ACC112 (cell line): ENCODE measurements at regions not wholly inside any gene's neighbourhood (a gene's known extent, or its start where the extent isn't known, plus 50 kb on each side); places are given as distances from the start of the nearest gene placed in this dataset.

ENCODE experiments used
- H2AFZ ChIP-seq: fragments of 200-600 bp; sonication (generic); one replicate; pipeline ENCODE4 v1.6.0; 2017; ENCODE audit warnings: antibody characterized with exemption, low read length; ENCODE audit not compliant: unreplicated experiment
- H3K27ac ChIP-seq: fragments of 200-600 bp; sonication (generic); 2 replicates; pipeline ENCODE4 v1.5.1; 2014; ENCODE audit warnings: low read depth, mild to moderate bottlenecking, antibody characterized with exemption, low read length, moderate library complexity
- H3K27me3 ChIP-seq: fragments of 200-600 bp; sonication (generic); 2 replicates; pipeline ENCODE4 v1.6.1; 2014; ENCODE audit warnings: mild to moderate bottlenecking, antibody characterized with exemption, low read length, moderate library complexity, mixed read lengths; ENCODE audit not compliant: insufficient read depth
- H3K36me3 ChIP-seq: fragments of 200-600 bp; sonication (generic); 2 replicates; pipeline ENCODE4 v1.6.1; 2016; ENCODE audit warnings: mild to moderate bottlenecking, antibody characterized with exemption, low read length, moderate library complexity, mixed read lengths; ENCODE audit not compliant: insufficient read depth
- H3K4me1 ChIP-seq: fragments of 200-600 bp; sonication (generic); one replicate; pipeline ENCODE4 v1.6.1; 2016; ENCODE audit warnings: low read length, mixed read lengths; ENCODE audit not compliant: insufficient read depth, unreplicated experiment, control insufficient read depth
- H3K4me3 ChIP-seq: fragments of 200-600 bp; sonication (generic); 2 replicates; pipeline ENCODE4 v1.5.1; 2014; ENCODE audit warnings: mild to moderate bottlenecking, low read depth, low read length
- H3K79me2 ChIP-seq: fragments of 200-600 bp; sonication (generic); one replicate; pipeline ENCODE4 v1.6.0; 2016; ENCODE audit warnings: low read length; ENCODE audit not compliant: control insufficient read depth, unreplicated experiment, insufficient read depth

- H3K79me2 ChIP-seq: no peaks in the 10 kb centered on the region
- no peaks in the 10 kb centered on the region for H3K36me3 ChIP-seq
- peaks cover 13% of the 10 kb centered on the region for H3K4me1 ChIP-seq
- no peak overlapping the region for H3K4me3 ChIP-seq
- no peak overlapping the region for H2AFZ ChIP-seq
- no peaks in the 10 kb centered on the region for H3K27me3 ChIP-seq
- no peak overlapping the region for H3K27ac ChIP-seq
Measured at GRCh38 chr2:17309181-17309580, 209.1 kb downstream of the RAD51AP2 start.

GRCh38 chr2:17306706-17307105 is 211.5 kb downstream of the RAD51AP2 start:
- H3K27ac ChIP-seq: no peak overlapping the region
- no peak overlapping the region for H2AFZ ChIP-seq
- H3K27me3 ChIP-seq: no peaks in the 10 kb centered on the region

GRCh38 chr2:17306219-17306618 is 212.0 kb downstream of the RAD51AP2 start:
- Histone ChIP-seq H3K27me3 (no peaks in the 10 kb centered on the region), H3K79me2 (no peaks in the 10 kb centered on the region), H3K27ac (no peak overlapping the region), H2AFZ (no peak overlapping the region), H3K36me3 (no peaks in the 10 kb centered on the region), H3K4me1 (peaks cover 18% of the 10 kb centered on the region), H3K4me3 (no peak overlapping the region)

More at GRCh38 chr2:17306706-17307105, 211.5 kb downstream of the RAD51AP2 start:
- Histone ChIP-seq H3K79me2 (no peaks in the 10 kb centered on the region), H3K4me3 (no peak overlapping the region), H3K4me1 (peaks cover 18% of the 10 kb centered on the region), H3K36me3 (no peaks in the 10 kb centered on the region)

- peak overlapping the region; percentile 34; the same call in 1 of the 2 replicates for H3K4me3 ChIP-seq
- H3K4me1 ChIP-seq: peaks cover 27% of the 10 kb centered on the region
- H3K27me3 ChIP-seq: no peaks in the 10 kb centered on the region
- H3K27ac ChIP-seq: peak overlapping the region; percentile 75
- peak overlapping the region; percentile 70 for H2AFZ ChIP-seq
- H3K36me3 ChIP-seq: no peaks in the 10 kb centered on the region
- no peaks in the 10 kb centered on the region for H3K79me2 ChIP-seq
Measured at GRCh38 chr2:17303521-17303920, 214.7 kb downstream of the RAD51AP2 start.

GRCh38 chr2:17303054-17303453 is 215.2 kb downstream of the RAD51AP2 start:
- peak overlapping the region; percentile 70 for H2AFZ ChIP-seq
- H3K79me2 ChIP-seq: no peaks in the 10 kb centered on the region
- no peaks in the 10 kb centered on the region for H3K27me3 ChIP-seq
- H3K4me1 ChIP-seq: peaks cover 27% of the 10 kb centered on the region
- H3K36me3 ChIP-seq: no peaks in the 10 kb centered on the region
- peak overlapping the region; percentile 34; the same call in 1 of the 2 replicates for H3K4me3 ChIP-seq
- peak overlapping the region; percentile 75 for H3K27ac ChIP-seq

GRCh38 chr2:17302281-17302680 is 216.0 kb downstream of the RAD51AP2 start:
- Histone ChIP-seq H2AFZ (no peak overlapping the region), H3K79me2 (no peaks in the 10 kb centered on the region), H3K27ac (peak overlapping the region; percentile 75), H3K27me3 (no peaks in the 10 kb centered on the region), H3K4me1 (peaks cover 27% of the 10 kb centered on the region), H3K4me3 (no peak overlapping the region), H3K36me3 (no peaks in the 10 kb centered on the region)

GRCh38 chr2:17301437-17301836 is 216.8 kb downstream of the RAD51AP2 start:
- Histone ChIP-seq H3K79me2 (no peaks in the 10 kb centered on the region), H3K36me3 (no peaks in the 10 kb centered on the region), H3K27me3 (no peaks in the 10 kb centered on the region), H3K4me3 (no peak overlapping the region), H3K27ac (no peak overlapping the region), H2AFZ (no peak overlapping the region), H3K4me1 (peaks cover 27% of the 10 kb centered on the region)

- H3K4me3 ChIP-seq: no peak overlapping the region
- no peaks in the 10 kb centered on the region for H3K27me3 ChIP-seq
- H3K36me3 ChIP-seq: no peaks in the 10 kb centered on the region
- H2AFZ ChIP-seq: no peak overlapping the region
- H3K4me1 ChIP-seq: peaks cover 27% of the 10 kb centered on the region
- H3K27ac ChIP-seq: peak overlapping the region; percentile 61
- H3K79me2 ChIP-seq: no peaks in the 10 kb centered on the region
Measured at GRCh38 chr2:17299891-17300540, 218.2 kb downstream of the RAD51AP2 start.

- Histone ChIP-seq H2AFZ (no peak overlapping the region), H3K4me3 (no peak overlapping the region), H3K27me3 (no peaks in the 10 kb centered on the region), H3K36me3 (no peaks in the 10 kb centered on the region), H3K4me1 (peaks cover 21% of the 10 kb centered on the region), H3K27ac (no peak overlapping the region), H3K79me2 (no peaks in the 10 kb centered on the region)
Measured at GRCh38 chr2:17298453-17298852, 219.8 kb downstream of the RAD51AP2 start.

- Histone ChIP-seq H3K27me3 (no peaks in the 10 kb centered on the region), H3K36me3 (no peaks in the 10 kb centered on the region), H3K4me1 (peaks cover 9% of the 10 kb centered on the region), H3K79me2 (no peaks in the 10 kb centered on the region), H3K4me3 (no peak overlapping the region), H3K27ac (no peak overlapping the region), H2AFZ (no peak overlapping the region)
Measured at GRCh38 chr2:17296686-17297085, 221.6 kb downstream of the RAD51AP2 start.

- Histone ChIP-seq H3K4me3 (no peak overlapping the region), H3K27ac (no peak overlapping the region), H3K79me2 (no peaks in the 10 kb centered on the region), H3K27me3 (no peaks in the 10 kb centered on the region), H3K4me1 (no peaks in the 10 kb centered on the region), H3K36me3 (no peaks in the 10 kb centered on the region), H2AFZ (no peak overlapping the region)
Measured at GRCh38 chr2:17289669-17290068, 228.6 kb downstream of the RAD51AP2 start.
